MV-4-11 (cell line): ENCODE measurements at regions not wholly inside any gene's neighbourhood (a gene's known extent, or its start where the extent isn't known, plus 50 kb on each side); places are given as distances from the start of the nearest gene placed in this dataset.
"Not testable (repeated sequence)": the region's sequence is repeated elsewhere in the genome, so short reads cannot be mapped to it uniquely, and the experiment has no call there.

Source experiments
- DNase-seq: peaks from one replicate; lab custom pipeline; 2025; lab: John Stamatoyannopoulos, UW

DNA sequence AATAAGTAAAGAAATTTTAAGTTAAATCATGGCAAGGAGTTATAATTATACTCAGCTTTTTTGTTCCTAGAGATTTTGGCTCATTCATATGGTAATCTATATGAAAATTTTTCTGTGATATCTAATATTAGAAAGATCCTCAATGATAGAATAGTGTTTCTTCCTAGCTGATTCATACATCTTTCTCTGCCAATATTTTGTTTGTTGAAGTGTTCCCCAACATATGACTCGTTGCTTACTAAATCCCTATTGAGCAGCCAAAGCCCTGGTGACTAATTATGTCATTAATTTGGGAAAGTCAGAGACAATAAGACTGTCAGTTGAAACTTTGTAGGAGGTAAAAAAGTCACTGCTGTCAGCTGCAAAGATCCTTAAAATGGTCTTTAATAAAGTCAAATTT lies 1348.5 kb upstream of the CDH18 start:
- not testable (repeated sequence) for DNase-seq

GRCh38 chr5:21315376-21315775 lies 1327.4 kb upstream of the CDH18 start:
- not testable (repeated sequence) for DNase-seq

DNA sequence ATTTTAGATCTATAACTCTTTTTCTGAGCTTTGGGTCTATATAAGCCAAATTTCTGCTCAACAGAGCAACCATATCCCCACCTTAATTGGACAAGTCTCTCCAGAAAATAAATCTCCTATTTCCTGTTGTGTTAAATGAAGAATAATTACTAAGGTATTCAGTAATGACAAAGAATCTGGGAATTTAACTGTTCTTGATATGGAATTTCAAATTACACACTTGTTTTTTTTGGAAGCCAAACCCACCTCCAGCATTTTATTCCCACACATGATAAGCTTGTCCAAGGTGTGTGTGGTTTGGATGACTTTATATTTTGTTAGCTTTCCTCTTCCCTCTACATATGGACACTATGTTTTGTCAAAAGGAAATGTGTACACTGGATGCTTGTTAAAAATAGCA lies 1313.2 kb upstream of the CDH18 start:
- not testable (repeated sequence) for DNase-seq

DNA sequence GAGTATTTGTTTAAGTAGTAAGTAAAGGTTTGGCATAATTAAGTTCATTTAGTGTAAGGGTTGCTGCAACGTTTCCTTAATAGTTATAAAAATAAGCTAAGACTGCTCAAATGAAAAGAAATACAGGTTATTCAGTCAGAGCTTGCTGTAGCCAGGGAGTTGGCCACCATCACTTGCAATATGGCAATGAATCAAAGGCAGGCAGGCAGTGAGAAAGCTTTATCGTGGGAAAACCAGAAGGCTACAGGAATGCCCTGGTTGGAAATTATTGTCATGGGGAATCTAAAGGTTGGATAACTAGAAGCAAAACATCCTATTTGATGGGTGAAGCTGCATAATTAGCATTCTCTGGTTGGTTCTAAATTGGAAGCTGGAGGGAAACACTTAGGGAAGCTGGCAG lies 1286.4 kb upstream of the CDH18 start:
- DNase-seq: not testable (repeated sequence)

DNA sequence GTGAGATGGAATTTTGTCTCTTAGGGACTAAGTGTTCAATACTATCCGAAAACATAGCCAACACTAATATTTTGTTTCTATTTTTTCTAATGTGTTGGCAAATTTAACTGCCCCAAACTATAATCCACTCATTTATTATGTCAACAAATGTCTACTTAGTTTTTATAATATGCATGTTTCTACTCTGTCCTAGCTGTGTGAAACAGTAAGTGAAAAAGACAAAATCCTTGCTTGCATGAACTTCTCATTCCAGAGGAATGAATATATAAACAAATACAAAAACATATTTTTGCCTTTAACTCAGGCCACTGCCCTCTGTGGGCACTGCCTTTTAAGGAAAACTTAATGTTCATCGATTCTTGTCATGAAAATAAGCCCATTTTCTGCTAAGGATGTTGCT lies 1275.4 kb upstream of the CDH18 start:
- DNase-seq: no peak

DNA sequence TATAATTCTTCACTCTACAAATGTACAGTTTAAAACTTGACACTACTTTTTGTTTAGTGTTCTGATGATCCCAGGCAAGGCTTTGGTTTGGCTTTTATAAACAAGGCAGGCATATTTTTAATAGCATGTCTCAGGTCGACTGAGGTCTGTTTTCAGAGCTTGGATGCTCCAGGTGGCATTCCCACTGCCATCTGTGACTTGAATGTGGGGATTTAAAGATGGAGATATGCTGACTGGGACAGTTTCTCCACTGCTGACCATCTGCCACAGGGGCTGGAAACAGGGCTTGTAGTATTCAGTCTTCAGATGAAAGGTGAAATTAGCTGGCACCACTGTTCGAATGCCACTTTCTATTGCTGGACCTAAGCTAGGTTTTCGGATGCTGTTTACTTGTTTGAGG lies 1266.2 kb upstream of the CDH18 start:
- no peak for DNase-seq

DNA sequence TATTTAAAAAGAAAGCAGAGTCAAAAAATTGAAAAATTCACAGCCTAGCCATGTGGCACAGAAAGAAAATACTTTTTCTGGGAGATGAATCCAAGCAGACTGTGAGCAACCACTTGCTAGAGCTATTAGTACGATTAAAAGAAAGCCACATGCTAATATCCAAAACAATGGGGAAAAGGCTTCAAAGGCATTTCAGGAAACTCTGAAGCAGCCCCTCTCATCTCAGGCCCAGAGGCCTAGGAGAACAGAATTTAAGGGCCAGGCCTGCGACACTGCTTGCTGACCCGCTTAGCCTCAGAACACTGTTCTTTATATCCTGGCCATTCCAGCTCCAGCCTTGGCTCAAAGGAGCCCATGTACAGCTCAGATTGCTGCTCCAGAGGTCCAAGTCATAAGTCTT lies 1257.0 kb upstream of the CDH18 start:
- no peak for DNase-seq

DNA sequence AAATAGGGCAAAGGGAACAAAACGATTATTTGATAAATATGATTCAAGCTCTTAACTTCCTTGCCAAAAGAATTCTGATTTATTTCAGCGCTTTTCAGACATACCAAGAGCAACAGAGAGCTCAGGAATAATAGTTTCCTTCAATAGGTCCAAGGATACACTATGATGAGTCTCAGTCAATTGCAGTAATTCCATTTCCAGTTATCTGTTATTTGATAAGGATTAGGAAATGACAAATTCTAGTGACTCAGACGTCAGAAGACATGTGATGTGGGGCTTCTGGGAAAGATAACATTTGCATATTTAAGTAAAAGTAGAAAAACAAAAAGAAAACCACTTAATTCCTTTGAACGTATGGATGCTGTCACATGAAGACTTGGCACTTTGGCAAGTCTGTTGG lies 1250.8 kb upstream of the CDH18 start:
- no peak for DNase-seq

DNA sequence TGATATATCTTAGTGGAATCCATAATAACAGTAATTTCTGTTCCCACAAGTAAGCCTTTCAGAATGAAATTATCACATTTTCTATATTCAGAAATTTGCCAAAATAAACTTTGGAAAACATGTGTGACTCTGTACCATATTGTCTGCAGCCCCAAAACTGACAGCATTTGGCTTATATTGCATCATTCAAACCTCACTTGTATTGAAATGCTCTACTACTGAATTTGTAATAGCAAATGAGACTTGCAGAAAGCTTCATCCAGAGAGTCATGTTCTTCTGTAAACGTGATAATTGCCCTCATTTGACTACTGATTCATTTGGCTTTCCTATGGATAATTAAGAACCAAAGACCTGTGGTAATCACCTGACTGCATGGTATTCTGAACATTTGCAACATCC lies 1249.5 kb upstream of the CDH18 start:
- DNase-seq: no peak

GRCh38 chr5:21236971-21237427 lies 1249.0 kb upstream of the CDH18 start:
- no peak for DNase-seq

DNA sequence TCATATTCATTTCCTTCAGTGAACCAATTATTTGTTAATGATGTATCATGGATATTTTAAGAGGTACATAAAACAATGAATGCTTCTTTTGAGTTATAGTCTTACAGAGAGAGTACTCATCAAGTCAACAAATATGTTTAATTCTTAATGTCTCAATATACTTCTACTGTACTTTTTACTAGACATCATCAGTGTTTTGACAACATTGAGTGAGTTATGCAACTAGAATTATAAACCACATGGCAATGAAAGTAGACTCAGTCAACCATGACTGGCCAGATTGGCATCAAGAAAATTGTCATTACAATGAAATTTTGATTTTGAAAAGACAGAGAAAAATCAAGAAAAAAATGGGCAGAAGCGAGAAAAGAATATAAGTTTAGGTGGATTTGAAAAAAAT lies 1248.1 kb upstream of the CDH18 start:
- DNase-seq: no peak

DNA sequence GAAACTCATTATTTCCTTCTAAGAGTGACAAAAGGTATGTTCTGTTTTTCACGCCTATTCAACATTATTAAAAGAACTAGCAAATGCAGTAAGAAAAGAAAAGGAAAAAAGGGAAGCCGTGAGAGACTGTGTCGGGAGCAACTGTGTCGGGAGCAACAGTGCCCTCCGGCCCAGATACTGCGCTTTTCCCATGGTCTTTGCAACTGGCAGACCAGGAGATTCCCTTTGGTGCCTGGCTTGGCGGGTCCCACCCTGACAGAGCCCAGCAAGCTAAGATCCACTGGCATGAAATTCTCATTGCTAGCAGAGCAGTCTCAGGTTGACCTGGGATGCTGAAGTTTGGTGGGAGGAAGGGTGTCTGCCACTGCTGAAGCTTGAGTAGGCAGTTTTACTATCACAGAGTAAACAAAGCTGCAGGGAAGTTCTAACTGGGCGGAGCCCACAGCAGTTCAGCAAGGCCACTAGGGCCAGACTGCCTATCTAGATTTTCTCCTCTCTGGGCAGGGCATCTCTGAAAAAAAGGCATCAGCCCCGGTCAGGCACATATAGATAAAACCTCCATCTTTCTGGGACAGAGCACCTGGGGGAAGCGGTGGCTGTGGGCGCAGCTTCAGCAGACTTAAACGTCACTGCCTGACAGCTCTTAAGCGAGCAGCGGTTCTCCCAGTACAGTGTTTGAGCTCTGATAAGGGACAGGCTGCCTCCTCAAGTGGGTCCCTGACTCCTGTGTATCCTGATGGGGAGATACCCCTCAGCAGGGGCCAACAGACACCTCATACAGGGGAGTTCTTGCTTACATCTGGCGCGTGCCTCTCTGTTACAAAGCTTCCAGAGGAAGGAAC lies 1237.4 kb upstream of the CDH18 start:
- no peak for DNase-seq

DNA sequence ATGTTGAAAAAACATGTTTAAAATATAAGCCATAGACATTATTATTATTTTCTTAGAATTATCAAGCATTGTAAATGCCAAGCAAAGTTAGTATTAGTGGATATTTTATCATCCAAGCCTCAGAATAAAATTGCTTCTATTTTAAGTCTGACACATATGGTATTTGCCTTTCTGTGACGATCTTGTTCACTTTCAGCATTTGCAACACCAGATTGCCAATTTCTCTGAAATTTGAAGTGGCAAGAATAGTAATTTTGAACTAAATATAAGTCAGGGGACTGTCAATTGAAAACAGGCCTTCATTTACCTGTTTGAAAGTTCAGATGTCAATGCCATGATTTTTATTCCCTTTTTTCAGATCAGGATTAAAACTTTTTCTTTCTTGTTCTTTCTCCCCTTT lies 1233.6 kb upstream of the CDH18 start:
- no peak for DNase-seq

GRCh38 chr5:21219966-21220365 lies 1232.0 kb upstream of the CDH18 start:
- DNase-seq: no peak

DNA sequence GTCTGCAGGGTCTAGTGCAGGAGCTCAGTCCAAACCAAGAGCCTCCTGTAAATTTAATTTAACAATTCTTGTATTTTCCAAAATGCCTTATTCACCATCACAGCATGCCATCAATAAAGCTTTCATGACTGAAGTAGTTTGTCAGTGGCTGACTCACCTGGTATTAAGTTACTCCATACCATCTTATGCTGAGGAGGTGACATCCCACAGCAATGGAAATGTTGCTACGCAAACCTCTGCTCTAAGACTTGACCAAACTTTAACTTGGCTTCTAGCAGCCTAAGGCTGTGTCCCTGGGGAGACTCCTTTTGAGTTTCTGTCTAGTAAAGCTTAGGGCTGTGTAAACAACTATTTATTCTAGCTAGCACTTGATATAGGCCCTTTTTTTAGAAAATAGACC lies 1231.3 kb upstream of the CDH18 start:
- DNase-seq: no peak

- DNase-seq: no peak
Observed at GRCh38 chr5:21212026-21212425, 1224.0 kb upstream of the CDH18 start.

- no peak for DNase-seq
Observed at GRCh38 chr5:21209409-21209808, 1221.4 kb upstream of the CDH18 start.

DNA sequence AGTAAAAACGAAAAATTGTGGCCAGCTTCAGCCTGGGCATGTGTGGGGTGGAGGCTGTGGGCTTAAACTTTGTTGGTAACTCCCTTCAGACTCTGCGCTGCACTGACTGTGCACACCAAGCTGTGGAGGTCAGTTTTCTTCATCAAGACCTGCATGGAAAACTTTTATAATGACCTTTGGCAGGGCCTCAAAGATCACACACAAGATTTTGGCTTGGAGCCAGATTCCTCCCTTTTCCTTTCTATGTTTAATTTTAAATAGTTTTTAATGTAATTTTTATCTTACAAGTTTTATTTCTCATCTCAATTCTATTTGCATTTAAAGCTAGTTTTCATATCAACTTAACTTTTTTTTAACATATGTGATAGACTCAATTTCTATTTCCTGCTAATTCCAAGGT lies 1211.1 kb upstream of the CDH18 start:
- DNase-seq: no peak

- no peak for DNase-seq
Observed at GRCh38 chr5:21195145-21195544, 1207.1 kb upstream of the CDH18 start.

GRCh38 chr5:21185536-21185935 lies 1197.5 kb upstream of the CDH18 start:
- no peak for DNase-seq

DNA sequence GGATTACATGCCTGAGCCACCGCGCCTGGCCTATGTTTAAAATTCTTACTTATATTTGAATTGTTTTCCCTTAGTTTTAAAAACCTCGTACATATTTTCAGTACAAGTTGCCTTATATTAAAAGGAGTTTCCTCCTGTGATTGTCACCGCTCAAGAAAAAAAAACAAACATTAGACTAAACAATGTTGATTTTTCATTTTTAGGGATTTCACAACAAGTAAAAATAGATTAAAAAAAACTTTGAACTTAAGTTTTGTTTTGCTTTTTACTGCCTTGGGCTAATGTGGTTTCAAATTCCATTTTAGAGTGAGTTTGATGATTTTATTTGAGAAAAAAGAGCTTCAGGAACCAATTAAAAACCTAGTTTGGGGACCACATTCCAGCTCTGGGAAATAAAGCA lies 1196.6 kb upstream of the CDH18 start:
- DNase-seq: no peak

GRCh38 chr5:21181609-21182125 lies 1193.7 kb upstream of the CDH18 start:
- DNase-seq: no peak

GRCh38 chr5:21173526-21173925 lies 1185.5 kb upstream of the CDH18 start:
- DNase-seq: no peak

GRCh38 chr5:21173036-21173435 lies 1185.0 kb upstream of the CDH18 start:
- no peak for DNase-seq
